ENCODE measurements at regions not wholly inside any gene's neighbourhood (a gene's known extent, or its start where the extent isn't known, plus 50 kb on each side); places are given as distances from the start of the nearest gene placed in this dataset.

GRCh38 chr16:64403352-64403751, 718.5 kb downstream of the CDH11 start:
- no peak overlapping the region for H3K4me3 ChIP-seq
- no peaks in the 10 kb centered on the region for H3K4me1 ChIP-seq
- no peaks in the 10 kb centered on the region for H3K27me3 ChIP-seq
- no peak overlapping the region for H3K27ac ChIP-seq
- DNase-seq, result no peak
- no peaks in the 10 kb centered on the region for H3K9me3 ChIP-seq
- H3K36me3 ChIP-seq, result no peaks in the 10 kb centered on the region
- TF ChIP-seq POLR2A (IDR thresholded peaks at IDR 0.05) (no peak), CTCF (IDR thresholded peaks at IDR 0.05) (no peak)

DNA sequence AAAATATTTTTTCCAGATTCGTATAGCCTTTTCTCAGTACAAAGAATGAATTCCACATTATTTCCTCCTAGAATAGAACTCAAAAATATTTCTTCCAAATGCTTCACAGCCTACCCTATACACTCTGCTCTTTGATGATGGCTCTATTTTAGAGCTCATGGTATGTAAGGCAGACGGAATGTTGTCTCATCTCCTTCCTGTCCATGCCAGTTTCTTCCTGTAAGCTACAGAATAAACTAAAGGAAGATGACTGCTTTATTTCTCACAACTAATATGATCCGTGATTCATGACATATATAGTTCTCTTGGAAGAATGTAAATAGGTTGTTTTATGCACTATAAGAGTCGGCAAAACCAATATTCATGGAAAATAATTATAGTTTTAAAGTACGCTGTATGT, 723.1 kb downstream of the CDH11 start:
- Histone ChIP-seq H3K4me3 (no peak overlapping the region), H3K36me3 (no peaks in the 10 kb centered on the region), H3K9me3 (no peaks in the 10 kb centered on the region), H3K4me1 (no peaks in the 10 kb centered on the region), H3K27me3 (no peaks in the 10 kb centered on the region), H3K27ac (no peak overlapping the region)
- DNase-seq, result no peak
- no peak for TF ChIP-seq POLR2A (IDR thresholded peaks at IDR 0.05)
- no peak for TF ChIP-seq CTCF (IDR thresholded peaks at IDR 0.05)

GRCh38 chr16:64397945-64398508, 723.8 kb downstream of the CDH11 start:
- Histone ChIP-seq H3K27me3 (no peaks in the 10 kb centered on the region), H3K4me1 (no peaks in the 10 kb centered on the region), H3K27ac (no peak overlapping the region), H3K9me3 (no peaks in the 10 kb centered on the region), H3K4me3 (no peak overlapping the region), H3K36me3 (no peaks in the 10 kb centered on the region)
- no peak for DNase-seq
- TF ChIP-seq CTCF (IDR thresholded peaks at IDR 0.05) (no peak), POLR2A (IDR thresholded peaks at IDR 0.05) (no peak)

DNA sequence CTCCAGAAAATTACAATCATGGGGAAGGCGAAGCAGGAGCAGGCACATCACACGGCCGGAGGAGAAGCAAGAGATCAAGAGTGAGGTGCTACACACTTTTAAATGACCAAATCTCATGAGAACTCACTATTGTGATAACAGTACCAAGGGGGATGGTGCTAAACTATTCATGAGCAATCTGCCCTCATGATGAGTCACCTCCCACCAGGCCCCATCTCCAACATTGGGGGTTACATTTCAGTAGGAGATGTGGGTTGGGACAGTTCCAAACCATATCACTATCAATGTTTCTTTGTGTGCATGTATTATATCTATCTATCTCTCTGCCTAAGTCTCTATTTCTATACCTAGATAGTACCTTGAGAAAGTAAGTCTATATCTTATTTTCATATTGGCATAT, 724.8 kb downstream of the CDH11 start:
- H3K9me3 ChIP-seq, result no peaks in the 10 kb centered on the region
- no peaks in the 10 kb centered on the region for H3K27me3 ChIP-seq
- no peaks in the 10 kb centered on the region for H3K4me1 ChIP-seq
- no peak for DNase-seq
- TF ChIP-seq POLR2A (IDR thresholded peaks at IDR 0.05) (no peak), CTCF (IDR thresholded peaks at IDR 0.05) (no peak)
- H3K4me3 ChIP-seq, result no peak overlapping the region
- H3K27ac ChIP-seq, result no peak overlapping the region
- H3K36me3 ChIP-seq, result no peaks in the 10 kb centered on the region

- TF ChIP-seq POLR2A (IDR thresholded peaks at IDR 0.05) (no peak), CTCF (IDR thresholded peaks at IDR 0.05) (no peak)
Measured at GRCh38 chr16:64394061-64394460, 727.8 kb downstream of the CDH11 start.

DNA sequence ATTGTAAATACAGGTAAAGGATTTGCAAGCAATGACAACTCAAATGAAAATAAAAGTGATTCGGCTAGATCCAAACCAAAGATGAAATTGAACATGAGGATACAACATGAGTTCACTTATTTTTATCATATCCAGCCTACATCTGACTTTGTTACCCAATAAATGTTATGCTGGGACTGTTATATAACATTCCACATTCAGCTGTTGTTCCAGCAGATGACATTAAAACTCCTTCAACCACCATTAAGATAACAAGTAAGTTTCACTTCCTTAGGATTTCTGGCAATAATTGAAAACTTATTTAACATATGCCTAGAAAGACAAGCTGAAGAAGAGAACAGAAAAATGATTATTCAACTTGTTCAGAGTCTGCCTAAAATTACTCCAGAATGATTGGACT, 729.4 kb downstream of the CDH11 start:
- no peaks in the 10 kb centered on the region for H3K9me3 ChIP-seq
- no peaks in the 10 kb centered on the region for H3K36me3 ChIP-seq
- H3K4me1 ChIP-seq, result no peaks in the 10 kb centered on the region
- H3K27ac ChIP-seq, result no peak overlapping the region
- no peaks in the 10 kb centered on the region for H3K27me3 ChIP-seq
- TF ChIP-seq CTCF (IDR thresholded peaks at IDR 0.05) (no peak), POLR2A (IDR thresholded peaks at IDR 0.05) (no peak)
- no peak for DNase-seq
- H3K4me3 ChIP-seq, result no peak overlapping the region

More at GRCh38 chr16:64394061-64394460, 727.8 kb downstream of the CDH11 start:
- Histone ChIP-seq H3K4me3 (no peak overlapping the region), H3K36me3 (no peaks in the 10 kb centered on the region), H3K4me1 (no peaks in the 10 kb centered on the region), H3K9me3 (no peaks in the 10 kb centered on the region), H3K27me3 (no peaks in the 10 kb centered on the region), H3K27ac (no peak overlapping the region)
- DNase-seq, result no peak
